Mesodermal cell (in vitro differentiated cells): ENCODE measurements at regions not wholly inside any gene's neighbourhood (a gene's known extent, or its start where the extent isn't known, plus 50 kb on each side); places are given as distances from the start of the nearest gene placed in this dataset.
"Not testable (repeated sequence)": the region's sequence is repeated elsewhere in the genome, so short reads cannot be mapped to it uniquely, and the experiment has no call there.

Experiments used
- H3K27ac ChIP-seq: 2 replicates; pipeline ENCODE4 v1.7.0; 2013; ENCODE audit warnings: mild to moderate bottlenecking, low read depth, low read length, moderate library complexity; ENCODE audit not compliant: severe bottlenecking
- H3K36me3 ChIP-seq: 2 replicates; pipeline ENCODE4 v1.7.1; 2013; ENCODE audit warnings: mild to moderate bottlenecking, low read length, moderate library complexity; ENCODE audit not compliant: control insufficient read depth, insufficient read depth
- H3K4me1 ChIP-seq: one replicate; pipeline ENCODE4 v1.7.1; 2013; ENCODE audit warnings: mild to moderate bottlenecking, low read length; ENCODE audit not compliant: insufficient read depth, control insufficient read depth, poor library complexity, severe bottlenecking
- H3K4me3 ChIP-seq: 2 replicates; pipeline ENCODE4 v1.7.0; 2013; ENCODE audit warnings: low read length, control low read depth, mild to moderate bottlenecking; ENCODE audit not compliant: insufficient read depth, poor library complexity, severe bottlenecking; ENCODE audit errors: extremely low read depth
- H3K9me3 ChIP-seq: 2 replicates; pipeline ENCODE4 v1.7.1; 2013; ENCODE audit warnings: mild to moderate bottlenecking, low read length, moderate library complexity; ENCODE audit not compliant: control insufficient read depth
- WGBS, 2 experiments: methylation state at CpG; one replicate each; pipeline ENCODE4 v1.1.5; 2013; ENCODE audit warnings: missing lambda C conversion rate in 2 of 2; ENCODE audit not compliant: insufficient coverage in 2 of 2; 5-methylcytosine and 5-hydroxymethylcytosine counted together

GRCh38 chr1:99553819-99554218, 92.1 kb upstream of the PALMD start:
- not testable (repeated sequence) for H3K4me3 ChIP-seq, H3K36me3 ChIP-seq, H3K9me3 ChIP-seq, H3K27ac ChIP-seq, H3K4me1 ChIP-seq
- WGBS, 2 experiments = 42% methylated on average over 2 of the region's 3 CpGs; no CpG with 5 or more reads in 1 of the 2 experiments

- Histone ChIP-seq H3K27ac (no peak overlapping the region), H3K9me3 (no peaks in the 10 kb centered on the region), H3K36me3 (no peaks in the 10 kb centered on the region), H3K4me1 (no peaks in the 10 kb centered on the region), H3K4me3 (no peak overlapping the region)
- 80% methylated on average over 1 of the region's 2 CpGs for WGBS, 2 experiments
These were observed 91.2 kb upstream of the PALMD start for GRCh38 chr1:99554727-99555126.

- no peaks in the 10 kb centered on the region for H3K36me3 ChIP-seq
- no peak overlapping the region for H3K4me3 ChIP-seq
- H3K27ac ChIP-seq = no peak overlapping the region
- no peaks in the 10 kb centered on the region for H3K4me1 ChIP-seq
- 78 to 80% methylated on average over 1 to 2 of the region's 3 CpGs for WGBS, 2 experiments
- H3K9me3 ChIP-seq = no peaks in the 10 kb centered on the region
These were observed 88.2 kb upstream of the PALMD start for GRCh38 chr1:99557546-99558202.

GRCh38 chr1:99559166-99559565, 86.7 kb upstream of the PALMD start:
- Histone ChIP-seq H3K9me3 (no peaks in the 10 kb centered on the region), H3K36me3 (no peaks in the 10 kb centered on the region), H3K4me3 (no peak overlapping the region), H3K4me1 (no peaks in the 10 kb centered on the region), H3K27ac (no peak overlapping the region)
- 89 to 100% methylated on average over 1 to 2 of the region's 2 CpGs for WGBS, 2 experiments

- Histone ChIP-seq H3K4me1 (no peaks in the 10 kb centered on the region), H3K27ac (no peak overlapping the region), H3K4me3 (no peak overlapping the region), H3K36me3 (no peaks in the 10 kb centered on the region), H3K9me3 (no peaks in the 10 kb centered on the region)
- WGBS, 2 experiments = 78% methylated on average over 2 of the region's 3 CpGs
These were observed 85.5 kb upstream of the PALMD start for GRCh38 chr1:99560207-99561040.

GRCh38 chr1:99561952-99562351, 84.0 kb upstream of the PALMD start:
- WGBS, 2 experiments = 90 to 94% methylated on average over 4 to 5 of the region's 6 CpGs
- Histone ChIP-seq H3K27ac (no peak overlapping the region), H3K4me3 (no peak overlapping the region), H3K36me3 (no peaks in the 10 kb centered on the region), H3K9me3 (no peaks in the 10 kb centered on the region), H3K4me1 (no peaks in the 10 kb centered on the region)

- 100% methylated on average over 1 of the region's 1 CpG; no CpG with 5 or more reads in 1 of the 2 experiments for WGBS, 2 experiments
- H3K9me3 ChIP-seq = no peaks in the 10 kb centered on the region
- no peaks in the 10 kb centered on the region for H3K36me3 ChIP-seq
- no peak overlapping the region for H3K4me3 ChIP-seq
- H3K4me1 ChIP-seq = no peaks in the 10 kb centered on the region
- H3K27ac ChIP-seq = no peak overlapping the region
These were observed 80.2 kb upstream of the PALMD start for GRCh38 chr1:99565606-99566289.

GRCh38 chr1:99566290-99567021, 79.5 kb upstream of the PALMD start:
- no peak overlapping the region for H3K4me3 ChIP-seq
- 100% methylated on average over 1 of the region's 4 CpGs; no CpG with 5 or more reads in 1 of the 2 experiments for WGBS, 2 experiments
- H3K27ac ChIP-seq = no peak overlapping the region
- H3K9me3 ChIP-seq = no peaks in the 10 kb centered on the region
- H3K4me1 ChIP-seq = no peaks in the 10 kb centered on the region
- H3K36me3 ChIP-seq = no peaks in the 10 kb centered on the region

- Histone ChIP-seq H3K4me3 (no peak overlapping the region), H3K27ac (no peak overlapping the region), H3K9me3 (no peaks in the 10 kb centered on the region), H3K36me3 (no peaks in the 10 kb centered on the region), H3K4me1 (no peaks in the 10 kb centered on the region)
- WGBS, 2 experiments = 85 to 86% methylated on average over 4 to 6 of the region's 6 CpGs
These were observed 75.3 kb upstream of the PALMD start for GRCh38 chr1:99570486-99571089.

- Histone ChIP-seq H3K27ac (no peak overlapping the region), H3K4me3 (no peak overlapping the region), H3K36me3 (no peaks in the 10 kb centered on the region), H3K9me3 (no peaks in the 10 kb centered on the region), H3K4me1 (no peaks in the 10 kb centered on the region)
- 78 to 83% methylated on average over 1 to 3 of the region's 6 CpGs for WGBS, 2 experiments
These were observed 74.7 kb upstream of the PALMD start for GRCh38 chr1:99571092-99571734.
